ENCODE measurements at regions not wholly inside any gene's neighbourhood (a gene's known extent, or its start where the extent isn't known, plus 50 kb on each side); places are given as distances from the start of the nearest gene placed in this dataset.

- ATAC-seq = no peak
- TF ChIP-seq PATZ1 (CRISPR knock-in tag; IDR thresholded peaks at IDR 0.05; ENCODE audit: borderline replicate concordance) = no peak
- TF ChIP-seq CSDC2 (CRISPR knock-in tag; IDR thresholded peaks at IDR 0.05) = no peak
- no peak for TF ChIP-seq PPARA (CRISPR knock-in tag; IDR thresholded peaks at IDR 0.05; ENCODE audit: borderline replicate concordance)
- TF ChIP-seq ZNF565 (CRISPR knock-in tag; conservative IDR thresholded peaks at IDR 0.05; ENCODE audit: low read depth) = no peak
- no peak for TF ChIP-seq TSHZ2 (CRISPR knock-in tag; IDR thresholded peaks at IDR 0.05)
- TF ChIP-seq RARB (CRISPR knock-in tag; IDR thresholded peaks at IDR 0.05) = no peak
- TF ChIP-seq CREB5 (CRISPR knock-in tag; IDR thresholded peaks at IDR 0.05; ENCODE audit: low read depth) = no peak
- TF ChIP-seq ZFP3 (CRISPR knock-in tag; IDR thresholded peaks at IDR 0.05) = no peak
- TF ChIP-seq ZFP30 (CRISPR knock-in tag; IDR thresholded peaks at IDR 0.05) = no peak
- TF ChIP-seq ZC3H10 (CRISPR knock-in tag; IDR thresholded peaks at IDR 0.05) = no peak
- no peak for TF ChIP-seq GLIS3 (CRISPR knock-in tag; IDR thresholded peaks at IDR 0.05)
- TF ChIP-seq ISL1 (CRISPR knock-in tag; IDR thresholded peaks at IDR 0.05) = no peak
- TF ChIP-seq ESRRG (CRISPR knock-in tag; IDR thresholded peaks at IDR 0.05) = no peak
These were observed 287.5 kb downstream of the ZNF536 start for GRCh38 chr19:30659638-30660037.

- no peak for ATAC-seq
- TF ChIP-seq ARNTL (CRISPR knock-in tag; IDR thresholded peaks at IDR 0.05; ENCODE audit: borderline replicate concordance, low read depth) (no peak), BACH2 (CRISPR knock-in tag; IDR thresholded peaks at IDR 0.05; ENCODE audit: borderline replicate concordance) (no peak), CSRNP3 (CRISPR knock-in tag; IDR thresholded peaks at IDR 0.05) (no peak), ZFP30 (CRISPR knock-in tag; IDR thresholded peaks at IDR 0.05) (no peak), PATZ1 (CRISPR knock-in tag; IDR thresholded peaks at IDR 0.05; ENCODE audit: borderline replicate concordance) (no peak)
These were observed 284.4 kb downstream of the ZNF536 start for GRCh38 chr19:30656520-30657100.

GRCh38 chr19:30653646-30654386 is 281.6 kb downstream of the ZNF536 start:
- no peak for ATAC-seq
- TF ChIP-seq ZFP30 (CRISPR knock-in tag; IDR thresholded peaks at IDR 0.05) (no peak), PATZ1 (CRISPR knock-in tag; IDR thresholded peaks at IDR 0.05; ENCODE audit: borderline replicate concordance) (no peak), SNAI2 (CRISPR knock-in tag; IDR thresholded peaks at IDR 0.05) (no peak), TSHZ2 (CRISPR knock-in tag; IDR thresholded peaks at IDR 0.05) (no peak), CSRNP3 (CRISPR knock-in tag; IDR thresholded peaks at IDR 0.05) (no peak), ARNTL (CRISPR knock-in tag; IDR thresholded peaks at IDR 0.05; ENCODE audit: borderline replicate concordance, low read depth) (no peak), TOX (CRISPR knock-in tag; IDR thresholded peaks at IDR 0.05; ENCODE audit: borderline replicate concordance) (no peak), GLIS3 (CRISPR knock-in tag; IDR thresholded peaks at IDR 0.05) (no peak), PPARA (CRISPR knock-in tag; IDR thresholded peaks at IDR 0.05; ENCODE audit: borderline replicate concordance) (no peak), TCF4 (CRISPR knock-in tag; IDR thresholded peaks at IDR 0.05; ENCODE audit: borderline replicate concordance) (no peak), BACH2 (CRISPR knock-in tag; IDR thresholded peaks at IDR 0.05; ENCODE audit: borderline replicate concordance) (no peak), ISL1 (CRISPR knock-in tag; IDR thresholded peaks at IDR 0.05) (no peak), ESRRG (CRISPR knock-in tag; IDR thresholded peaks at IDR 0.05) (no peak)

Measured in SK-N-SH treated with all-trans-retinoic acid at 6 μM for 48 hours (cell line).